Upper lobe of right lung (tissue), 1 donor: ENCODE measurements at regions not wholly inside any gene's neighbourhood (a gene's known extent, or its start where the extent isn't known, plus 50 kb on each side); places are given as distances from the start of the nearest gene placed in this dataset.

Experiments used
- ATAC-seq: fragments of 200-7000 bp; cut with Tn5 transposase; one replicate; pipeline ENCODE4 v1.9.1; 2020; ENCODE audit warnings: mild to moderate bottlenecking, moderate library complexity
- DNase-seq: peaks from one replicate; pipeline ENCODE4 v3.0.0-alpha.2; 2020
- H3K27ac ChIP-seq: fragments of 200-600 bp; one replicate; pipeline ENCODE4 v1.8.0; 2022
- H3K27me3 ChIP-seq: fragments of 200-600 bp; one replicate; pipeline ENCODE4 v1.8.0; 2022; ENCODE audit warnings: mild to moderate bottlenecking
- H3K36me3 ChIP-seq: fragments of 200-600 bp; one replicate; pipeline ENCODE4 v1.8.0; 2022
- H3K4me1 ChIP-seq: fragments of 200-600 bp; one replicate; pipeline ENCODE4 v1.8.0; 2022
- H3K4me3 ChIP-seq: fragments of 200-600 bp; one replicate; pipeline ENCODE4 v1.8.0; 2022; ENCODE audit warnings: mild to moderate bottlenecking
- H3K9me3 ChIP-seq: fragments of 200-600 bp; one replicate; pipeline ENCODE4 v1.8.0; 2022
- intact Hi-C: fragments of 100-400 bp; cut with DNase I; formaldehyde crosslinking; loops from one replicate; pipeline ENCODE4 v1.11.0; 2022
- TF ChIP-seq, protein P1 (sequence below): fragments of 200-600 bp; IDR thresholded peaks from one replicate; pipeline ENCODE4 v1.8.0; 2022; ENCODE audit warnings: antibody characterized with exemption
- donor health status: DM: no; HTN: yes; CAD: no; lungs with severe emphysema.

DNA sequence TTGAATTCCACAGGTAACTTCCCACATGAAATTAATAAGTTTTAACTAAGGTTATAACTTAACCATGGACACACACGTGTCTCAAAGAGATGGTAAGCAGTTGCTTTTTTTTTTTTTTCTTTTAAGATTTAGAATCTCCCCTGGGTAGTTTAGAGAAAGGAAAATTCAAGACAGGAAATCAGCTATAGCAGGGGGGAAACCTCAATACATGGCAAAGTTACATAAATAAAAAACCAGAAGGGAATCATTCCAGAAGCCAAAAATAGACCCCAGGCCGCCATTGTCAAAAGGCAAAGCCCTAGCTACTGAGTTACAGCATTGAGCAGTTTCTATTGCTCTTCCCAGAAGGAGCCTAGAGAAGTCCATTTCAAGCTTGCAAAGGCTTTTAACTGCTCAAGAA is 91.5 kb upstream of the ZNF236 start:
- Histone ChIP-seq H3K4me1 (no peaks in the 10 kb centered on the region), H3K27me3 (no peaks in the 10 kb centered on the region), H3K27ac (no peak overlapping the region), H3K9me3 (no peaks in the 10 kb centered on the region), H3K4me3 (no peak overlapping the region), H3K36me3 (no peaks in the 10 kb centered on the region)
- ATAC-seq (no peak), DNase-seq (no peak)
- TF ChIP-seq, protein P1, sequence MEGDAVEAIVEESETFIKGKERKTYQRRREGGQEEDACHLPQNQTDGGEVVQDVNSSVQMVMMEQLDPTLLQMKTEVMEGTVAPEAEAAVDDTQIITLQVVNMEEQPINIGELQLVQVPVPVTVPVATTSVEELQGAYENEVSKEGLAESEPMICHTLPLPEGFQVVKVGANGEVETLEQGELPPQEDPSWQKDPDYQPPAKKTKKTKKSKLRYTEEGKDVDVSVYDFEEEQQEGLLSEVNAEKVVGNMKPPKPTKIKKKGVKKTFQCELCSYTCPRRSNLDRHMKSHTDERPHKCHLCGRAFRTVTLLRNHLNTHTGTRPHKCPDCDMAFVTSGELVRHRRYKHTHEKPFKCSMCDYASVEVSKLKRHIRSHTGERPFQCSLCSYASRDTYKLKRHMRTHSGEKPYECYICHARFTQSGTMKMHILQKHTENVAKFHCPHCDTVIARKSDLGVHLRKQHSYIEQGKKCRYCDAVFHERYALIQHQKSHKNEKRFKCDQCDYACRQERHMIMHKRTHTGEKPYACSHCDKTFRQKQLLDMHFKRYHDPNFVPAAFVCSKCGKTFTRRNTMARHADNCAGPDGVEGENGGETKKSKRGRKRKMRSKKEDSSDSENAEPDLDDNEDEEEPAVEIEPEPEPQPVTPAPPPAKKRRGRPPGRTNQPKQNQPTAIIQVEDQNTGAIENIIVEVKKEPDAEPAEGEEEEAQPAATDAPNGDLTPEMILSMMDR: no peak
- intact Hi-C loops: no loop called here

DNA sequence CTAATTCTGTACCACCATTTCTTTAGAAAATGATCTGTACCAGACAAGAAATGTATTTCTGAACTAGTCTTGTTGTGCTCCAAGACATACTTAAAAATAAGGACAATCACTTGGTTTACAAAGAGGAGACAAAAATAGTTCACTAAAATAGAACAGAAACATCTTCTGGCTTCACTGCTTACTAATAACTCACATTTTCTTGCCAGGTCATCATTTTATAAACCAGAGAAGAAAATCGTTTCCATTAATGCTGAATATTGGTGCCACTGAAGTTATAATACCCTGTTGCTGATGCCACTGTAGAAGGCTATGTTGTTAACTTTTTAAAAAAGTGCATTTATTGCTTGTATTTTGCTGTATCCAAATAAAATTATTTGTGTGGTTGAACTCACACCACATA is 94.8 kb upstream of the ZNF236 start:
- H3K9me3 ChIP-seq: no peaks in the 10 kb centered on the region
- intact Hi-C loops: no loop called here
- DNase-seq (no peak), ATAC-seq (no peak)
- no peak overlapping the region for H3K4me3 ChIP-seq
- H3K4me1 ChIP-seq: no peaks in the 10 kb centered on the region
- no peak overlapping the region for H3K27ac ChIP-seq
- TF ChIP-seq, protein P1: no peak
- H3K27me3 ChIP-seq: no peaks in the 10 kb centered on the region
- H3K36me3 ChIP-seq: no peaks in the 10 kb centered on the region

DNA sequence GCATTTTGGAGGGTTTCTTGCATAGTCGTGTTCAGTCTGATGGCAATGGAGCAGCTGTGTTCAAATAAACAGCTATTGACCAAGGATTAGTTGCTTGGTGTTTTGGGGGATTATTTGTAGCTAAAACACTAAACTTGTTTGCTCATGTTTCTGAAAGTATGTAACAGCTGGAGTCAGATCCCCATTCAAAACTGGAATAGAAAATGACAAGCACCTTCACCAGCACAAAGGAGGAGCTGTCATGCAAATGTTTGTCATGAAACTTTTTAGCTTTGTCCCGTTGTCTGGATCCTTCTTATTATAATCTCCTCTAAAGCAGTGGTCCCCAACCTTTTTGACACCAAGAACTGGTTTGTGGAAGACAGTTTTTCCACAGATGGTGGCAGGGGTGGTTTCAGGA is 96.9 kb upstream of the ZNF236 start:
- Histone ChIP-seq H3K27me3 (no peaks in the 10 kb centered on the region), H3K9me3 (no peaks in the 10 kb centered on the region), H3K4me3 (no peak overlapping the region), H3K36me3 (no peaks in the 10 kb centered on the region), H3K4me1 (no peaks in the 10 kb centered on the region), H3K27ac (no peak overlapping the region)
- intact Hi-C loops: no loop called here
- TF ChIP-seq, protein P1: no peak
- no peak for DNase-seq
- ATAC-seq: no peak

DNA sequence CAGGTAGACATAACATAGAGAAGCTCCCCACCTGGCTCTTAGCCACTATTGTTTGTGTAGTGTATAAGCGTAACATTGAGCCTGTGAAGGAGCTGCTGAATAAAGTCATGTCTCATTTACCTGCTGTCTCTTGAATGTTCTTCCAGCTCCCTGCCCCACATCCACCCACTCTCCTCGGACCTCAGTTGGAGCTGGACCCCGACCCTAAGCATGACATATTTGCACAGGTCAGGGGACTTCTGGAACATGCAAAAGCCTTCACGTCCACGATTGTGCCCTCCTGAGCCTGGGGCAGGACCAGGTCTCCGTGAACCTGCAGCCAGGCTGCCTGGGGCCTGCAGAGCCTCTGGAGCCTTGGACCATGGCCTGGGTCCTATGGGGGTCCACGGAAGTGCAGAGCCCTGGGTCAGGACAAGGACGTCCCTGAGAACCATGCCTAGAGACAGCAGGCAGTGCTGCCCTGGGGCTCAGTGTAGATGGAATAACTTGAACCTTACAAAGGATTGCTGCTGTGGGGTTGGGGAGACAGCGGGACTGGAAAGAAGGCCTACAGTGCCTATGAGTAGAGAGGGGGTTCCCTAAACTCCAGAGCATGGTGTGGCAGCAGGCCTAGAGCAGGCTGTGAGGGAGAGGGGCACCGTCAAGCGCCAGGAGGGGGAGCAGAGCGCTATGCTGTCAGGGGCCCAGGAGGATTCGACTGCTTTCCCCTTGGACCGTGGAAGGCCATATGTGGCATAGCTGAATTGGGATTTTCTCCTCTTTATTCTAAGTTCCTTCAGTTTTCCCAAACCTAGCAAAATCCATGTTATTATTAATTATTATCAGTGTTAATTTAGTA is 99.9 kb upstream of the ZNF236 start:
- no peak overlapping the region for H3K4me3 ChIP-seq
- H3K27ac ChIP-seq: no peak overlapping the region
- H3K4me1 ChIP-seq: no peaks in the 10 kb centered on the region
- DNase-seq (no peak), ATAC-seq (peak; percentile 19)
- H3K9me3 ChIP-seq: no peaks in the 10 kb centered on the region
- H3K27me3 ChIP-seq: no peaks in the 10 kb centered on the region
- intact Hi-C loops: no loop called here
- H3K36me3 ChIP-seq: no peaks in the 10 kb centered on the region
- TF ChIP-seq, protein P1: no peak

DNA sequence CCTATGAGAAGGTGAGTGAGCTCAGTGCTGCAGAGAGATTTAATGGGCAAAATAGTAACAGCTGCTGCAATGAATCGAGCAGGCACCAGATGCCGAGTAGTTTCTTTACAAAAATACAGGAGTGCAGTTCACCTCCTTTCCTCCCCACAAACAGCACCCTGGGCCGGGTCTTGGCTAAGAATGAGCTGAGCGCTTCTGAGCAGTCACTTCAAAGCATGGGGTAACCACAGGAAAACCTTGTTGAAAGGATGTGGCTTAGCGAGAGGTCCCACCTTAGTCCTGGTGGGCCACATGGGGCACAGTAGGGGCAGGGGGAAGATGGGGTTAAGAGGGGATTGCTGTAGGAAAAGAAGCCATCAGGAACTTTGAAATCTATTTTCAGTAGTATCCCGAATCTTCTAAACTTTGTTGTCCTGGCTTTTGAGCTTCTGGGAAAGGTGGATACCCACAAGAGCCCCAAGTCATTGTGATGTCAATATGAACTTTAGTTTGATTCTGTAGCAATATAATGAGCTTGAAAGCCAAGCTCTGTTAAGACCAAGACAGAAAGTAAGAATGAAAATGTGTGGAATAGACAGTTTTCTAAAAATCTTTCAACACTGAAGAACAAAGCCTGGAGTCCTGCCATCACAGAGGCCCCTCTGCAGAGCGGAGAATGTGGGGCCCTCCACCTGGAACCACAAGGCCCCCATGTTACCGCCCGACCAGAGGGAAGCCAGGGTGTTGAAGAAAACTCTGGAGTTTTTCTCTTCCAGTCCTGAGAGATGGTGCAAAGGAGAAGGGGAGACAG is 101.0 kb upstream of the ZNF236 start:
- ATAC-seq (no peak), DNase-seq (no peak)
- no peaks in the 10 kb centered on the region for H3K27me3 ChIP-seq
- no peaks in the 10 kb centered on the region for H3K36me3 ChIP-seq
- no peak overlapping the region for H3K4me3 ChIP-seq
- H3K4me1 ChIP-seq: no peaks in the 10 kb centered on the region
- no peaks in the 10 kb centered on the region for H3K9me3 ChIP-seq
- H3K27ac ChIP-seq: no peak overlapping the region
- intact Hi-C loops: no loop called here
- TF ChIP-seq, protein P1: no peak
